GM18505 (cell line): ENCODE measurements at regions not wholly inside any gene's neighbourhood (a gene's known extent, or its start where the extent isn't known, plus 50 kb on each side); places are given as distances from the start of the nearest gene placed in this dataset.

Experiments used
- ATAC-seq: cut with Tn5 transposase; IDR thresholded peaks from one replicate; pipeline ENCODE4 v1.9.1; 2021; ENCODE audit not compliant: unreplicated experiment
- POLR2A ChIP-seq: IDR thresholded peaks from 4 replicates; pipeline ENCODE4 v1.6.1; 2011; ENCODE audit warnings: borderline replicate concordance; ENCODE audit not compliant: insufficient read depth, insufficient read length; ENCODE audit errors: extremely low read depth

DNA sequence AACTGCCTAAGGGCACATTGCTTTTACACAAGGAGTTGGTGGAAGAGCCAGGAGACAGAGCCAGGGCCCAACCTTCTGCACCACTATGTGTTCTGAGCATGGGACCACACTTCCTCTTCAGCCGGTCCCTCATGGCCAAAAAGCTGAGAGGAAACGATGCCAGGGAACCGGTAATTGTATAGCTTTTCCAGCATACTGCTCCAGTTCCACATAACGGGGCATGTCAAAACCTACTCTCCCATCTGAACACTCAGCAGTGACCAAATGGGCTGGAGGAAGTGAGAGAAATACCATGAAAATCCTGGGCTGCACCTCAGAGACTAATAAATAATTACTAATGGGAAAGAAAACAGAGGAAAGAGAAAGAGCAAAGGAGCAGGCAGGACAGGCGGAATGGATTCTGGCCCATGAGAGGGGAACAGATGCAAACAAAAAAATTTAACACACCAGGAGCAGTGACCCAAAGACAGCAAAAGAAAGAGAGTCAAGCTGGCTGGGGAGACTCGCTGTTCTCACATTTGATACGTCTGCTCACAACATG is 52.0 kb upstream of the BMP2 start:
- TF ChIP-seq POLR2A: no peak
- ATAC-seq: no peak

DNA sequence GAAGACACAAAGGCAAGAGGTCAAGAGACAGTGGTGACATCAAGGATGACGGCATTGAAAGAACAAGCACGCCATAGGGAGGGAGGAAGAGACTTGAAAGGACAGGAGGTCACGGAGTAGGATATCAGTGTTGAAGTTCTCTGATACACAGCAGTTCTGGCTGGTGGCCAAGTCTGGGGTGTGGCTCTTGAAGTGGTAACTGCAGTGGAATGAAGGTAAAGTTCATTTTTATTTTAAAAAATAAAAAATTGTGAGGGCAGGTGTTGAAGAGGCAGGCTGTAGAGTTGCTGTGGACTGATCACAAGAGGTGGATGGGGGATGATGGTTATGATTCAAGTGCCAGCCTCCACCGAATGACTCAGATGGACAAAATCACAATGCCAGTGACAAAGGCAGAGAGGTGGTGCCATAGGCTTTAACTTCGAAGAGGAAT is 53.2 kb upstream of the BMP2 start:
- TF ChIP-seq POLR2A: no peak
- no peak for ATAC-seq

DNA sequence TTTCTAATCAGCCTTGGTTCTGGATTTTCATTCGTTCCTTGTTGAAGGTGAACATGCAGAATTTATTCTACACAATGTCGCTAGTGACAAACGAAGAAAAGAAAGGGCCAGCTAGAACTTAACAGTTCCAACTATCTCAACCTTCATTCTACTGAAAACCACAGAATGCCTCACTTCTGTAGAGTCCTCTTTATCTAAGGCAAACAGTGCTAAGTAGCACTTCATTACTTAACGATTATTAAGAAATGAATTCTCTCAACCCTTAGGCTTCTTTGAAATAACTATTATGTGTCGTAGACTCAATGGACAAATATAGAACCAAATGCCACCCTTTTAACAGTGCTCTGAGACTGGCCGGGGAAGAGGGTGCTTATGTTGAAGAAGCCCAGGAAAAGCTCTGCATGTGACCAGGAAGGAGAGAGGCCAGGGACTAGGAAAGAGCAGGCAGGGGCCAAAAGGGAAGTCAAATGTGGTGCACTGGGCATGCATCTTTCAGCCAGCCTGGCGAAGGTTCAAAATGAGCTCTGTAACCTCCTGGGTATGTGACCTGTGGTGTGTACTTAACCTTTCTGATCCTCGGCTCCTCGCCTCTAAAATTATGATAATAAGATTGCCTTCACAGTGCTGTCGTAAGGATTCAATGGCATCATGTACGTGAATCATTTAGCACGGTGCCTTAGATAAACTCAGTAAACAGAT is 55.4 kb upstream of the BMP2 start:
- TF ChIP-seq POLR2A: no peak
- ATAC-seq: no peak

DNA sequence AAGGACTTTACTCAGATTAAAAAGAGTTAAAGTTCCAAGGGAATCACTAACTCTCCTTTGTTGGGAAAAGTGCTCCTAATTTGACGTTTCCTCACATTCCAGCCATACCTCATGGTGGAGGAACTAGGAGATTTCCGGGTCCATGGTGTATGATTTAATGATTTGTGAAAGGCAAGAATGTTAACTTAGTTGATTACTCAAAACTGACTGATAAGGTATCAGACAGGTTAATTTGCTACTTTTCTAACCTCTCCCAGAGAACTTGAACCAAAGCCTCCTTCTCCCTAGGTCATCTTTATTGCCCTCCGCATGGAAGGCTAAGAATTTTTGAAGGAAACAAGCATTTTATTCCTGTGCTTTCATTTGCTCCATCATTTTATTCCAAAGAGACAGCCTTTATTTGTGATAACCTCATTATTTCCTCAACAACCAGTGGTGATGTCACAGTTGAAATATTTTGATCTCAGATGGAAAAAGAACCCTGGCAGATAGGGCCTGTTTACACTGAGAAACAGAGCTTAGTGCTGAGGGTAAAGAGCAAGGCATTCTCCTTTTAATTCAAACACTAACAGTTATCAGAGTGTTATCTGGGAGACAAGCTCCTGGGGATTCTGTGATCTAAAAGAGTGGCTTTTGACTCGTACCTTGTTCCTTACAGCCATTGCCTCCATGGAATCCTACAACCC is 57.4 kb upstream of the BMP2 start:
- ATAC-seq: no peak
- no peak for TF ChIP-seq POLR2A

DNA sequence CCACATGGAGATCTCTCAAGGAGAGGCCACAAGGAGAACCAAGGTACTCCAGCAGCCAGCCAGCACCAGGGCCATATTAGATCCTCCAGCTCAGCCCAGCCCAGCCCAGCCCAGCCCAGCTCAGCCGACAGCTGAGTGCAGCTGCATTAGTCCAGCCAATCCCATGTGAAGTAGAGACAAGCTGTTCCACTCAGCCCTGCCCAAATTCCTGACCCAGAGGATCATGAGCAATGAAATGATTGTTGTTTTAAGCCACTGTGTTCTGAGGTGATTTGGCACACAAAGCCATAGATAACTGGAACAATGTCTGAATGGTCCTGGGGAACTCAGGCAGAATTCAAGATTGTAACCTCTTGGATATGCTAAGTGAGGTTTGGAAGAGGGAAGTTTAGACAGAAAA is 59.5 kb upstream of the BMP2 start:
- no peak for TF ChIP-seq POLR2A
- no peak for ATAC-seq

DNA sequence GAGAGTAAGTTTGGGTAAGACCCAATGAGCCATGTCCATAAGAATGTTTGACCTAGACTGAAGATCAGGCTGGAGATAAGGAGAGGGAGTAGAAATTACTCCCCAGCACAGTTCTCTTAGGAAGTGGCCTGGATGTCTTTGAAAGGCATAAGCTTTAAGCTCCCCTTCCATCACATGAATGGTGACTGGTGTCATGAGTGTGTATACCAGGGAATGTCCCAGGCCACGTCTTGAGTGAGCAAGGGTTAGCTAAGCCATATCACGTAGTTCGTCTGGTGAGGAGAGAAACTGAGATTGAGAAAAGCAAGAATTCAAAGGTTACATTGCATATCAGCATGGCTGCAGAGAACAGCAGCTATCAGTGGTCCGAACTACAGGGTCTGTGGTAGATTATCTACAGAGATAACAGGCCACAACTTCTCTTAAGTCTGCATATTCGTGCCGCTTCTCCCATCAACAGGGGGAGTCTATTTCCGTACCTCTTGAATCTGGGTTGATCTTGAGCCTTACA is 60.1 kb upstream of the BMP2 start:
- TF ChIP-seq POLR2A: no peak

DNA sequence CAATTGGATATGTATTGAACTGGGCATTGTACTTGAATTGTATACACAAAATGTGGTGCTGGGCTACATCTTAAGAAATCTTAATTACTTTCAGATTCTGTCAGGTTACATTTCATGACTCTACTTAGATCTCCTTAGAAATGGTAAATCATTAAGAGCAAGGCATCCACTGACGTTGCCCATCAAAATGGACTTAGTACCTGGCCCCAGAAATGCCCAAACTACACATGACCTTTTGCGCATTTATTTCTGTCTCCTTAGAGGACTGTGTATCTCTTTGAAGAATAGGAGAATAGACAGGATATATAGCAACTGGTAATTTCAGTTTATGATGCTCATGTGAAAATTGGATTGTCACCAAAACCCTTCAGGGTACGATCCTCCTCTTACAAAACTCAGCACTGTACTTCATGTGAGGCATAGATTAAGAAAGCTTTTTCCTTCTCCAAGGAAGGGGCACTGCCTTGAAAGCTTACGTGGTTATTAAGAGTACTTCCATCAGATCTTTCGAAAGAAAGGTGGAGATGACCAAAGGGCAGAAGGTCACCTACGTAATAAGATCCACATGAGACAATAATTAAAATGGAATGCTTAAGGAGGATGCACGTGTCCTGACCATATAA is 61.4 kb upstream of the BMP2 start:
- no peak for ATAC-seq
- TF ChIP-seq POLR2A: no peak

More for the DNA sequence above, 60.1 kb upstream of the BMP2 start:
- no peak for ATAC-seq

DNA sequence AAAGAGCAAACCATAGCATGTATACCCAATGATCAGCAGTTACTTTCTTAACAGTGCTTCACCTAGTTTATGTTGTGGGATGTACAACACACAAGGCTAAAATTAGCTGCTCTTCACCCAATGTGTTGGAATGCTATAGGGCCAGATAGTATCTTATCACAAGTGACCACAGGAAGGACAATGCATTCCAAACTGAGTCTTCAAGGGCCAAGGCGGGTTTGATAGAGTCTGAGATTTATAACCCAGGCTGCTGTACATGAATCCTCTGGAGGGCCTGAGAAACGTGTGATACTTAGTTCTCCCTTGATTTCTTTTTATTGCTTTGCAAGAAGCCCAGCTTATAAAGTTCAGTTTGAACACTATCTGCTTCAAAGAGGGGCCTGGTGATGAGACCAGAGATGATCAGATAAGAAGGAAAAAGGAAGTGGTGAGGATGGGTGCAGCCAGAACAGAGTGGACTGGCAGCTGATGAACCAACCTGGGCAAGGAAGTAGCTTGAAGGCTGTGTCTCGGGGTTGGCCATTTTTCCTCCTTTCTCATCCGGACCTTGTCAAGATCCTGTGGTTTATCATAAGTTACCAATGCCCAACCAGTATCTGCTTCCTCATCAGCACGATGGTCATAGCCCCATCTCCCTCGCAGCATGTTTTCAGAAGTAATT is 62.2 kb upstream of the BMP2 start:
- TF ChIP-seq POLR2A: no peak
- no peak for ATAC-seq

DNA sequence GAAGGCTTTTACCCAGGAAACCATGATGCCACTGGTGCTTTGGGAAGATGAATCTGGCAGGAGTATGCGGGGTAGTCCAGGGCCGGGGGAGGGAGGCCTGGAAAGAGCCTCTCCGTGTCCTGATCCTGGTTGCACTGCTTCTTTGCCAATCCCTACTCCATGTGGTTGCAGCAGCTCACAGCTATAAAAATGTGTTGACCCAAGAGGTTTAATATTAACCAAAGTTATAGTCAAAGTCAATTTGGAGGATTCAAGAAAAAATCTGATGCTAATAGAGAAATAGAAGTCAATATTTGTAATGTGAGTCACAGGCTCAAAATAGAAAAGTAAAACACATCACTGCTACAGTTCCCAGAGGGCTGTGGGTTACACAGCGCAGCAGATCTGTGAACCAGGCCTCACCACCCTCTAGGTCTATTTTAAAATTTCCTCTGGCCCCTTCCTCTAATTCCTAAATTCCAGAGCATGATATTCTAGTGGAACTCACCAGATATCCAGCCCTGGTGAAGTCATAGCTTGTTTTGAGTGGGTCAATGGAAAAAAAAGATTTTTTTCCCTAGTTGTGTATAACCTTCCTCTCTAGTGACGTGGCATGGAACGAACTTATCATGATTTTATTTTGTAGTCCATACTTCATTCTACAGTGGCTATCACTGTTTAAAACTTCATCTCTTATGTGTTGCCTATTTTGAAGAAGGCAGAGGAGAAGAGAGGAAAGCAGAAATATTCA is 63.2 kb upstream of the BMP2 start:
- TF ChIP-seq POLR2A: no peak
- ATAC-seq: no peak

DNA sequence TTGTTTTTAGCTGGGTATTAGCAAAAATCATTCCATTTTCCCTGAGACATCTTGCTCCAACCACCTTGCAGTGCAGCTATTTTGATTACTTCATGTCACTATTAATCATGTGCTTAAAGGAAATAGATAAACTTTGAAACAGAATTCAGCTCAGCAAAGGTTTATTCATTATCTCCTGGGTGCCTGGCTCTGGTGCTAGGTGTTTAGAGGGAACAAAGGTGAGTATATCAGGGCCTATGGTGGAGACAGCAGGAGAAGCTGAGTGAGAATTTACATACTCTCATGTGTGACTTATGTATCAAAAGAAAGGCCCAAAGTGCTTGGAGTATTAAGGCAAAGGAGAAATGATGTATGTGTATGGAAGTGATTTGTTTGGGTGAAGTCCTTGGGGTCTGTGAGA is 63.8 kb upstream of the BMP2 start:
- no peak for TF ChIP-seq POLR2A
- no peak for ATAC-seq

DNA sequence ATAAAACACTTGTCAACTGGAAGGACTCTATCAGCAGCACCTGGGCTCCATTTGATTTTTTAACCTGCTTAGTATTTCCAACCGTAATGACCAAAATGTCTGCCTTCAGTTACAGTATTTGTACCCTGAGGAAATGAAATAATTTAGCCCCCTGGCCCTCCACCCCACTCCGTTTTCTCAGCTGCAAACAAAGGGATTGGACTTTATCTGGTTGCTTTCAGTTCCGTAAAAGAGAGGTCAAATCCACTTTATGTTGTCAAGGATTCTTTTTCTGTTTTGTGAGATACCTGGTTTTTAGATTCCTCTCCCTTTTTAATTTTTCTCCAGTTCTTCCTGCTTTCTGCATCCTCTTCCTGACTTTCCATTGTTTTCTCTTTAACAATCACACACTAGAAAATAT is 64.4 kb upstream of the BMP2 start:
- ATAC-seq: no peak
- no peak for TF ChIP-seq POLR2A

DNA sequence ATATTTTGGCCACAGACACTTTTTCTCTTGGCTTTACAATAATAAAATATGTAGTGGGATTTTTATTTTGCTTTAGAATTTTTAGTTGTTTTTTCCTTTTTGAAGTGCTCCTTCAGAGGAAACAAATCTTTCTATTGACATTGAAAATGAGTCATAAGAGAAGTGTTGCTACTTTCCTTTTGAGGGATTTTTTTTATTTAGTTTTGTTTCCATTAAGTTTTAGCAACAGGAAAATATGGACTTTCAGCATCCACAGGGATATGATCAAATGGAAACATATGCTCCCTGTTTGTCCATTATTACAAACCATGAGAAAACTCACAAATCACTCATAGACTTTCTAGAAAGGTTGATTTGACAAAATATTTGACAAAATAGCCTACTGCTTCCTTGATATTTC is 65.3 kb upstream of the BMP2 start:
- TF ChIP-seq POLR2A: no peak

More for the DNA sequence above, 65.3 kb upstream of the BMP2 start:
- no peak for ATAC-seq
